HL-60 (cell line): ENCODE measurements at regions not wholly inside any gene's neighbourhood (a gene's known extent, or its start where the extent isn't known, plus 50 kb on each side); places are given as distances from the start of the nearest gene placed in this dataset.

ENCODE experiments used
- DNase-seq, 2 experiments: peaks; one replicate each; pipeline ENCODE4 v3.0.0-alpha.2; 2010 to 2020; ENCODE audit warnings: low read depth in 1 of 2, low spot score in 1 of 2
- H3K27ac ChIP-seq: fragments of 250-450 bp; sonication (Bioruptor Pico); replicated peaks from 2 replicates; pipeline ENCODE4 v1.5.1; 2020; ENCODE audit warnings: mild to moderate bottlenecking, moderate library complexity
- H3K27me3 ChIP-seq: fragments of 250-450 bp; sonication (Bioruptor Pico); 2 replicates; pipeline ENCODE4 v1.5.1; 2021; ENCODE audit warnings: mild to moderate bottlenecking, moderate library complexity; ENCODE audit not compliant: insufficient read depth, poor library complexity, severe bottlenecking
- H3K4me3 ChIP-seq: replicated peaks from 2 replicates; pipeline ENCODE4 v1.5.1; 2011; ENCODE audit warnings: mild to moderate bottlenecking, control low read depth, low read length; ENCODE audit not compliant: insufficient read depth
- CTCF ChIP-seq: IDR thresholded peaks from one replicate; pipeline ENCODE4 v1.5.1; 2011; ENCODE audit warnings: low read length, control low read depth, inconsistent platforms; ENCODE audit not compliant: insufficient read depth
- GABPA ChIP-seq: IDR thresholded peaks from 2 replicates; pipeline ENCODE4 v1.6.1; 2012; ENCODE audit warnings: low read depth
- POLR2AphosphoS5 ChIP-seq: IDR thresholded peaks from 2 replicates; pipeline ENCODE4 v1.6.1; 2012; ENCODE audit warnings: low read depth
- REST ChIP-seq: IDR thresholded peaks from 2 replicates; pipeline ENCODE4 v1.6.1; 2012; ENCODE audit warnings: low read depth; ENCODE audit not compliant: insufficient replicate concordance
- SPI1 ChIP-seq: IDR thresholded peaks from 2 replicates; pipeline ENCODE4 v1.6.1; 2012; ENCODE audit warnings: low read depth, mild to moderate bottlenecking, borderline replicate concordance

DNA sequence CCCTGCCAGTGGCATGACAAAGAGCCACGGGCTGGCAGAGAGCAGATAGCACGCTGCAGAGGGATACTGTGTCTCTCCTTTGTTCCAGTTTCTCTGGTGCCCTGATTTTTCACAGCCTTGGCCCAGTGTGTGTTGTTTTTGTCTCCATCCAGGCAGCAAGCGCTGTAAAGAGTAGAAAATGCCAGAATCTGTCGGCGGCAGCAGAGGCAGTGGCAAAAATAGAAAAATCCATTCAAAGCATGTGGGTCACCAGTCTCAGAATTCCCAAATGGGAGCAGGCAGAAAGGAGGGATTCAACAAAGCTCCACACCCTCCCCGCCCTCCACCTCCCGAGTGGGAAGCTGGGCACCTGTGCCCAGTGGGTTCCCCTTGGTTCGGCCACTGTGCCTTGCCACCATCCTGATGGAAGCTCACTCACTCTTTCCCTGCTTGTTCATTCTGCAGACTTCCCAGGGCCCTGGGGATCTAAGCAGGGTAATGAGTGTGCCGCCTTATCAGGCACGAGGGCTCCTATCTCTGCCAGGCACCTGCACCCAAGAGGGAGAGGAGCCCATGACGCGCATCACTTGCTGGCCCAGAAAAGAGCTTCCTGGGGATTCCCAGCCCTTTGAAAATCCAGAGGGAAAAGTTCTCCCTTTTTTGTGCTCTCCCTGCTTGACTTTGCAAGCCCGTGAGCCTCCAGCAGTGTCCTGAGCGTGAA is 416.9 kb downstream of the IRS2 start:
- no peaks in the 10 kb centered on the region for H3K27me3 ChIP-seq
- no peak for DNase-seq
- TF ChIP-seq GABPA, result no peak
- no peak for TF ChIP-seq POLR2AphosphoS5
- no peak for TF ChIP-seq CTCF
- no peak for TF ChIP-seq SPI1
- no peak for TF ChIP-seq REST
- H3K4me3 ChIP-seq, result no peak overlapping the region
- H3K27ac ChIP-seq, result no peak overlapping the region

GRCh38 chr13:109368230-109368629 is 418.2 kb downstream of the IRS2 start:
- TF ChIP-seq GABPA, result no peak
- no peak for TF ChIP-seq POLR2AphosphoS5
- TF ChIP-seq SPI1, result no peak
- TF ChIP-seq CTCF, result no peak
- TF ChIP-seq REST, result no peak
- Histone ChIP-seq H3K27me3 (no peaks in the 10 kb centered on the region), H3K4me3 (no peak overlapping the region), H3K27ac (no peak overlapping the region)
- no peak for DNase-seq

DNA sequence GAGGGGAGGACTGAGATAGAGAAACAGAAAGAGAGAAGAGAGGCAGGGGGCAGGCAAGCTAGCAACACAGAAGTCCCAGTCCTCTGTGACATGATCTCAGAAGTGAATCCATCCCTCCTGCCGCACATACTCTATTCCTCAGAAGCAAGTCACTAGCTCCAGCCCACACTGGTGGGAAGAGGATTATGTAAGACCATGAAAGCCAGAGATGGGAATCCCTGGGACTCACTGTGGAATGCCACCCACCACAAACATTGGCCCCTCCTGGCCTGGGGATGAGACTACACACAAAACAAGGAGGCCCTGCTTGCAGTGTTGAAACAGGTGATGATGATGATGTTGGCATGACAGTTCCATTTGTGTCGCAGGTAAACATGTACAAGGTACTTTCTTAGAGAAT is 419.9 kb downstream of the IRS2 start:
- Histone ChIP-seq H3K27me3 (no peaks in the 10 kb centered on the region), H3K4me3 (no peak overlapping the region), H3K27ac (no peak overlapping the region)
- no peak for DNase-seq
- TF ChIP-seq CTCF (no peak), REST (no peak), GABPA (no peak), POLR2AphosphoS5 (no peak), SPI1 (no peak)
